Ishikawa (cell line): ENCODE measurements at regions not wholly inside any gene's neighbourhood (a gene's known extent, or its start where the extent isn't known, plus 50 kb on each side); places are given as distances from the start of the nearest gene placed in this dataset.

Experiments
- CEBPB ChIP-seq: IDR thresholded peaks from 2 replicates; pipeline ENCODE4 v1.6.1; 2012
- CREB1 ChIP-seq: IDR thresholded peaks from 2 replicates; pipeline ENCODE4 v1.6.1; 2012; ENCODE audit warnings: low read depth
- FOXM1 ChIP-seq: IDR thresholded peaks from 2 replicates; pipeline ENCODE4 v1.6.1; 2012; ENCODE audit warnings: low read depth, borderline replicate concordance
- MAX ChIP-seq: IDR thresholded peaks from 2 replicates; pipeline ENCODE4 v1.6.1; 2012
- NFIC ChIP-seq: IDR thresholded peaks from 2 replicates; pipeline ENCODE4 v1.6.1; 2012
- RAD21 ChIP-seq: IDR thresholded peaks from 2 replicates; pipeline ENCODE4 v1.6.1; 2012; ENCODE audit warnings: low read depth
- REST ChIP-seq: IDR thresholded peaks from 2 replicates; pipeline ENCODE4 v1.6.1; 2012; ENCODE audit warnings: low read depth, mild to moderate bottlenecking
- TCF12 ChIP-seq: IDR thresholded peaks from 2 replicates; pipeline ENCODE4 v1.6.1; 2012; ENCODE audit warnings: low read depth
- USF1 ChIP-seq: IDR thresholded peaks from 2 replicates; pipeline ENCODE4 v1.6.1; 2012
- YY1 ChIP-seq: IDR thresholded peaks from 2 replicates; pipeline ENCODE4 v1.6.1; 2012; ENCODE audit warnings: low read depth
- ZBTB7A ChIP-seq: IDR thresholded peaks from 2 replicates; pipeline ENCODE4 v1.6.1; 2012; ENCODE audit warnings: low read depth

- TF ChIP-seq USF1: no peak
- TF ChIP-seq REST: no peak
- no peak for TF ChIP-seq RAD21
- TF ChIP-seq MAX: no peak
- TF ChIP-seq YY1: no peak
- no peak for TF ChIP-seq ZBTB7A
- no peak for TF ChIP-seq FOXM1
- no peak for TF ChIP-seq TCF12
- no peak for TF ChIP-seq NFIC
- no peak for TF ChIP-seq CREB1
- TF ChIP-seq CEBPB: no peak
Measured at GRCh38 chr4:103928370-103928769, 208.6 kb upstream of the TACR3 start.
